NCI-H1105 (cell line): ENCODE measurements at regions not wholly inside any gene's neighbourhood (a gene's known extent, or its start where the extent isn't known, plus 50 kb on each side); places are given as distances from the start of the nearest gene placed in this dataset.

ENCODE experiments used
- DNase-seq: peaks from one replicate; lab custom pipeline; 2025; lab: John Stamatoyannopoulos, UW

- no peak for DNase-seq
These were observed 131.5 kb upstream of the CTTNBP2NL start for GRCh38 chr1:112264553-112264952.

DNA sequence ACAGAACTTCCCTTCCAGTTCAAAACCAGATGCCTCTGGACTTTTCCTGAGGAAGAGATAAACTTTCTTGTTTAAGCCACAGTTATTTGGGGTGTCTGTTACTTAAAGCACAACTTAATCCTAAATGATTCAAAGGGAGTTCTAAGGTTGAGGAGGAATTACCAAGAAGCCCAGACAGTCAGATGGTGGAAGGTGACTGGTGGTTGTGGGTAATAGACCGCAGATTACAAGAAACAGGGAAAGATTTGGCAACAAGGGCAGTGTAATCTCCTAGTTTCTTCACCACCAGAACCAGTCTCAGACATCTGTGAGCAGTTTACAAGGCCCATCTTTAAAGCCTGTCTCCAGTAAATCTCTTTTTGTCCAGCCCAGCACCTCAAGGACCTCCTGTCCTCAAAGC lies 130.1 kb upstream of the CTTNBP2NL start:
- DNase-seq: no peak

DNA sequence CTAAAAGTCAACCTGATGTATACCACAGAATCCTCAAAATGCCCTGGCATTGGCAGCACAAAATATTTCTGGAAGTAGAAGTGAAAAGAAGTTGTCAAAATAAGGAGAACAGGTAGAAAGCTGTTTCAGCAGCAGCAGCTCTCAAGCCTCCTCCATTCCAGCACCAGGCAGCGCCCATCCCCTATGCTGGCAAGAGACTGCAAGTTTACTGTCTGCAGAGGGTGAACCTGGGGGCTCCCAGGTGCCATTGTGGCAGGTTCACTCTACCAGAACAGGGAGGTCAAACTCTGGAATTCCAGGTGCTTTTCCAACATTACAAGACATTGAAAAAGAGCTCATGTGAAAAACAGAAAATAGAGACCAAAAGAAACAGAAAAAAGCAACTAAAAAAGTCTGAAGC lies 128.8 kb upstream of the CTTNBP2NL start:
- DNase-seq: no peak

DNA sequence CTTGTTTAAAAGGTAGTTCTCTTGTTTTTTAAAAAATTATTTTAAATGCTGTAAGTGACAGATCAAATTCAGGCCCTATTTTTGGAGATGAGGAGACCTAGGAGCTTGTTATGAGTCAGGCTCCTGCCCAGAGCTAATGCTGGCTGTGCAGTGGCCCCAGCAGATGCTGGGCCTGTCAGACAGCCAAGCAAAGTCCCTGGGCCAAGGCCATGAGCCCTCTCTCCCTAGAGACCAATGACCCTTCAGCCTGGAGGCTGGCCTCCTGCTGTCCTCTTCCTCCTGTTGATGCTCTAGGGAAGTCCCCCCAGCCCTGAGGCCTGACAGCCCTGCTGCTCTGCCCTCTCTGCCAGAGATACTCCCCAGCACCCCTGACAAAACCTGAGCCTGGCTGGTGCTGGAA lies 128.1 kb upstream of the CTTNBP2NL start:
- no peak for DNase-seq

DNA sequence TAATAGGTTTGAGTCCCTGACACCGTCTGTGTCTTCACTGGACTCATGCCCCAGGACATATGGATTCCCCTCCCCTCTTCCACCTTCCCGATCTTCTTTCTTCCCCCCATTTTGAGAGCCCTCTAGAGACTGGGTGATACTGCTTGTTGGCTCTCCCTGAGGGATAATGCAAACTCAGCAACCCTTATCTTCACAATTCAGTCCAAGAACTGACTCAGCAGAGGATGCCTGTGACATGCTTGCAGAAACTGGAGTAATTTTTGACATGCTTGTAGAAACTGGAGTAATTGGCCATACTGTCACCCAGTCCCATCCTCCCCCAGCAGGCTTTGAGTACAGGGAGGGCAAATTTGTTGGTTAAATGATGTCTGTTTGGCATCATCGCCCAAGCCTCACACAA lies 127.6 kb upstream of the CTTNBP2NL start:
- no peak for DNase-seq

DNA sequence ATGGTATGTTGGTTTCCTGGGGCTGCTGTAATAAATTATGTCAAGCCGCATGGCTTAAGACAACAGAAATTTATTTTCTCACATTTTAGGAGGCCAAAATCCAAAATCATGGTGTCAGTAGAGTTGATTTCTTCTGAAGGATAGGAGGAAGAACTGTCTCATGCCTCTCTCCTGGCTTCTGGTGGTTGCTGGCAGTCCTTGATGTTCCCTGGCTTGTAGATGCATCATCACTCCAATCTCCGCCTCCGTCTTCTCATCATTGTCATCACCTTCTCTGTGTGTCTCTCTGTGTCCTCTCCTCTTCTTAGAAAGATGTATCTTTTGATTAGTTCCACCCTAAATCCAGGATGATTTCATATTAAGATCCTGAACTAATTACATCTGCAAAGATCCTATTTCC lies 124.7 kb upstream of the CTTNBP2NL start:
- no peak for DNase-seq

- DNase-seq: no peak
These were observed 123.8 kb upstream of the CTTNBP2NL start for GRCh38 chr1:112272101-112272772.

DNA sequence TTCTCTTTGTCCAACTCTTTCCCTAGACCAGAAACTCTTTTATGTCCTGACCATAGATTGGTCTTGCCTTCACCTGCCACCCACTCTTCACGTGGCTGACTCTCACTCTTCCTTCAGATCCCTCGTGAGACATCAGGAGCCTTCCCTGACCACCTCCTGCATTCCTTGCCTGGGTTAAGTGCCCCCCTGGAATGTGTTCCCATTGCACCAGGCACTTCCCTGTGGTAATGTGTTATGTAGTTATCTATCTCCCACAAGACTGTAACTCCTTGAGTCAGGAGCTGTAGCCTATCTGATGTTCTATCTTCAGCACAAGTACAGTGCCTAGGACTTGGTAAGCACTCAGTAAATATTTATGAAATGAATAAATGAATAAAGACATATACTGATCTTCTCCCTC lies 111.2 kb upstream of the CTTNBP2NL start:
- DNase-seq: no peak

DNA sequence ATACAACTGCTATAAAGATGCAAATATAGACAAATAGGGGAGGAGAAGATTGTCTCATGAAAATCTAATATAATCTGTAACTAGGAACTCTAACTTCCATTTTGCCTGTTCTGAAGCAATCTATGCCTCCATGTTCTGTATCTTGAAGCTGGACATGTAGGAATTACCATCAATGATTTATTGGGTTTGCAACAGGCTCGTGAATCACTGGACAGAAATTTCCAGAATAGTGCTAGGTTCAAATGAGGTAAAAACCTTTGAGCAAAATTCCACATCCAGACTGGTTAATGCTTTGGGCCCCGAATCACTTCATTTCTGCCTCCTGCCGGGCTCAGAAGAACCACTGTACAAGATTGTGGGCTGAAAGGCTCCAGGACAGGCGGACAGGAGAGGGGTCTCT lies 110.7 kb upstream of the CTTNBP2NL start:
- DNase-seq: no peak

DNA sequence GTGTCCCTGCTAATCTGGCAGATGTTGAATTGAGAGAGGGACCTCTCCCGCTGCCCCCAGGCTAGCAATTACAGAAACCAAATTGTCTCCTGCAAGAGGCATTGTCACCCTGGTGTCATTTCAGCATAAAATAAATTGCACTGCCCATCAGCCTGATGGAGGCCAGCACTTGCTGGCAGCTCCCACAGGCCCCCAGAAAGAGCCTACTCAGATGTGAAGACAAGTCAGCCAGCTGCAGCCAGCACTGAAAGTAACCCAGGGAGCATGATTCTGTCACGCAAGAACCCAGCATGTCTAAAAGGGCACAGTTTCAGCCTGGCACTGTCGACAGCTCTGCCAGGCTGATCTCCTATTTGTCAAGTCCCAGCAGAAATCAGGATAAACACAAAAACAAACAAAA lies 110.3 kb upstream of the CTTNBP2NL start:
- no peak for DNase-seq

DNA sequence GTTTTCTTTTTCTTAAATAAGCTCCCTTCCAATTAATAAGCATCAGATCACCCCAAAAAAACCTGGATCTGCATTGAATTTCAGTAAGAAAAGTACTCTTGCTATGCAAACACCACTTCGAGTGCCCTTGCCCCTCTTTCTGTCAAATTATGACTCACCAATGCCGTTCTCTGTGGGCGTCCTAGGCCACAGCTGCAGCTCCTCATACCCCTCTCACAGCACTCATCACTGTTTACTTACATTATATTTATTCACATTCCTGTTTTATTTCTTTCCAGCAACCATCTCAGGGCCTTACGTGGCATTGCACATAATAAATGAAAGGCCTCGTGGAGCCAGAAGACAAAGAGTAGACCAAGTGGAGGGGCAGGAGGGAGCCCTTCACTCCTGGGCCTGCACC lies 99.1 kb upstream of the CTTNBP2NL start:
- DNase-seq: no peak

- DNase-seq: no peak
These were observed 98.5 kb upstream of the CTTNBP2NL start for GRCh38 chr1:112297536-112297935.

- DNase-seq: peak; percentile 7
These were observed 97.5 kb upstream of the CTTNBP2NL start for GRCh38 chr1:112298558-112298957.

GRCh38 chr1:112304126-112304525 lies 91.9 kb upstream of the CTTNBP2NL start:
- DNase-seq: no peak

GRCh38 chr1:112304612-112305011 lies 91.4 kb upstream of the CTTNBP2NL start:
- no peak for DNase-seq

DNA sequence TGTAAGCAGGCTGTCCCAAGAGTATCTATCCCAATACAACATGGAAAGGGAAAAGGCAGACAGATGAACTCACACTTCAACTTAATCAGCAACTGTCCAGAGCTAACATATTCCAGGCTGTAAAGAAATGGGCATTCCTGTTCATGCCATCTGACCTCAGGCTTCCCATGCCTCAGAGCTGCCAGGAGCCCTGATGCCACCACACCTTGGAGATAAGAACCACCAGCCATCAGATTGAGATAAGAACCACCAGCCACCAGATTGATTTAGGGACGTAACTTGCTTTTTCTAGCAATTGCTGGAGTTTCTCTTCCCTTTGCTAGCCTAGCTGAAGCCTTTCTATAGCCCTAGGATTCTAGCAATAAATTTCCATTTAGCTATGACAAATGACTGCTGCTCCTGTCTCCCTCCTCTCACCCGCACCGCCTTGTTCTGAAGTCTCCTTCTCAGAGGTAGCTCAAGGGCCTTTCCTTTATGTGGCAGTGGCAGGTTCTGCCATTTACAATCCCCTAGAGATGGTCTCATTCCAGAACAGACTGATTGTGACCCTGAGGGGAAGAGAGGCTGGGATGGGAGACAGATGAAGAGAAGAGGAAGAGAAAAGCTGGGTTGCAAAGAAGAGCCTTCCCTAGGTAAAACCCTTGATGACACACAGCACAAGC lies 88.0 kb upstream of the CTTNBP2NL start:
- DNase-seq: no peak

- no peak for DNase-seq
These were observed 87.3 kb upstream of the CTTNBP2NL start for GRCh38 chr1:112308716-112309115.

DNA sequence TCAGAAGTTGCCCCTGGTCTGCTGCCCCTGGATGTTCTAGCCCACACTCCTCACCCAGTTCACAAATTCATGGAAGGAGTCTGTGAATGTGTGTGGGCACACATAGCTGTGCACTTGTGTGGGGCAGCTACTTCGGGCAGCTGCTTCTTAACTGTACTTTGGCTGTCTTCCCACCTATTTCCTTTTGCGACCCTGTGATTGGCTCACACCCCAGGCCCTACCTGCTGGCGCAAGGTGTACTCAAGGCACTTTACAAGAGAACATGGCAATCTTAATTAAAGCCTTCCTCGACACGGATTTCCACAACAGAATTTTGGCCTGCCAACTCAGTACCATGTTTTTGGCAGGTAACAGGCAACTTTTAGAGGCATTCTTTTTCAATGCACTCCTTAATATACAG lies 86.5 kb upstream of the CTTNBP2NL start:
- DNase-seq: no peak

GRCh38 chr1:112312315-112312714 lies 83.7 kb upstream of the CTTNBP2NL start:
- DNase-seq: no peak

DNA sequence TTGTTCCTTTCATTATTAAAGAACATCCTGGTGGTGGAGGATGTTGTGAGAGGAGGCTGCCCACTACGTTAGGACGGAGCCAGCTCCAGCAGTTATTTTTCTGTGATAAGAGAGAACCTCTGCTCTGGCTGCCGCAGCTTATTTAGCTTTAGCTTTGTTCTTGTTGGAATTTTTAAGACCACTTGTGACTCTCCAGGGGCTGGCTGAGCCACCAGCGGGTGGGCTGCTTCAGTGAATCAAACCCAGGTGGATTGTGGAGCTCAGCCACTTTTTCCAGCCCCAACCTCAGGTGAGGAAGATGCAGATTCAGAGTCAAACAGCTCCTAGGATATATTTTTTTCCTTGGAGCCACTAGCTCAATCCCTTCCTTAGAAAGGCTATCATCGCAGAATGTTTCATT lies 83.1 kb upstream of the CTTNBP2NL start:
- no peak for DNase-seq

DNA sequence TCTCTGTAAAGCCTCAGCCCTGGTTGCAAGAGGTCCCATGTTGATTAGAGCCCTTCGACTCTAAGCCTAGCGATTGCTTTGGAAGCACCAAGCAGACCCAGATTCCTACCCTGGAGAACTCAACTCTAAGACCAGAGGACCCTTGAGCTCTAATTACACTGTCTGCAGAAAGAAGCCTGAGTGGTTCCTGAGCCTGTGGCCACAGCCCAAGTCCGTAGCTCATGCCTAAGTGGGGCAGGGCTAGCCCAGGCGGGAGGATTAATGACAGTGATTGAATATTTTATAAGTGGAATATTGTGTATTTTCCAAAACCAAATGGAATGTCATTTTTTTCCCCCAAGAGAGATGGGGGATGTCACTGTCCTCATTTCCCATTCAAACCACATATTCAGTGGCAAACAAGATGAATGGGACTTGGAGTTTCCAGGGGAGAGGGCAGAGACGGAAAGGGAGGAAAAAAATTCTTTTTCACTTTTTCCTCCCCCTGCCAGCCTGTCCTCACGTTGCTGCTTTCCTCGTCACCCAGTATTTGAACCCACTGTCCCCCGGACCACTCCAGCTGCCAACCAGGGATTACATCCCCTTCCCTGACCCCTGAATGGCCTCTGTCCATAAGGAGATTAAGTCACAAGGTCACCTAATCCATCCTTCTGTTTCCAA lies 79.6 kb upstream of the CTTNBP2NL start:
- DNase-seq: no peak

DNA sequence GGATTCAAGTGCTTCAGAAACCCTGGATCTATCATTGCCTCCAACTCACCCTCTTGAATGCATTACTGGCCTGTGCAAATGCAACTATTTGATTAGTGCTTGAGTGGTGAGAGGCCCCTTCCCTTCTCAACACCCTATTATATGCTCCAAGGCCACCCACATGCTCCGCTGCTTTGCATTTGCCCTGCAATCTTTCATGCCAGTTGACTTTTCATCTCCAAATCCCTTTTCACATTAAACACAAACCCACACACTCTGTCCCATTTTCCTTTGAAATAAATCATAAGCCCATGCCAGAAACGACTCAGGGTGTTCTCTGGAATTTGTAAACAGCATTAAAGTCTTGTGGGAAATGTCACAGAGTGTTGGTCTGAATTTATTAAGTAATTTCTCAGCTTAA lies 78.9 kb upstream of the CTTNBP2NL start:
- DNase-seq: no peak

DNA sequence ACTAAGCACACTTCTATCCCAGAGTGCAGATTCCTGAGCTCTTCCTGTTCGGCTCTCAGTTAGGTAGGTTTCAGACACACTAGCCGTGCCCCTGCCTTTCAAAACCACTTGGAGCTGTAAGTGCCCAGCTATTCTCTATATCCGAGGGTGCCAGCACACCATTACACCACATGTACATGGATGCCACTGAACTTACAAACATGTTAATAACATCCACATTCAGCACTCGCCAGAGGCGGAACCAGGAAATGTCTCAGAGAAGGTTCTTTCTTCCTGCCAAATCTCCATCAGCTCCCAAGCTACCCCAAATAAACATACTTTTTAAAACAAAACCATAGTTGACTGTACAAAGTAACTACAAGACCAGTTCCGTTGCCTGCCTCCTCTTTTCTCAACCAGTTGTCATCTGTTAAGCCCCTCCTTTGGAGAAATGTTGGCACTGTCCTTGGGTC lies 78.4 kb upstream of the CTTNBP2NL start:
- no peak for DNase-seq
